ENCODE measurements at regions not wholly inside any gene's neighbourhood (a gene's known extent, or its start where the extent isn't known, plus 50 kb on each side); places are given as distances from the start of the nearest gene placed in this dataset.

- no peak for DNase-seq (ENCODE audit: low spot score)
Measured at GRCh38 chr6:119449331-119450156, 100.0 kb upstream of the MAN1A1 start.

GRCh38 chr6:119447921-119448320 is 98.4 kb upstream of the MAN1A1 start:
- Histone ChIP-seq H3K27ac (ENCODE audit: poor library complexity, severe bottlenecking) (no peak overlapping the region), H3K4me3 (ENCODE audit: severe bottlenecking) (no peak overlapping the region), H3K9me3 (ENCODE audit: severe bottlenecking) (no peaks in the 10 kb centered on the region), H3K27me3 (ENCODE audit: insufficient read depth, poor library complexity, severe bottlenecking) (no peaks in the 10 kb centered on the region), H3K36me3 (ENCODE audit: low read depth) (no peaks in the 10 kb centered on the region), H3K4me1 (ENCODE audit: insufficient read depth, poor library complexity, severe bottlenecking) (peaks cover 10% of the 10 kb centered on the region)
- ATAC-seq (ENCODE audit: low read depth), result no peak
- TF ChIP-seq CTCF (IDR thresholded peaks at IDR 0.05; ENCODE audit: poor library complexity, severe bottlenecking), result no peak
- no peak for DNase-seq (ENCODE audit: low spot score)

More at GRCh38 chr6:119449331-119450156, 100.0 kb upstream of the MAN1A1 start:
- Histone ChIP-seq H3K27ac (ENCODE audit: poor library complexity, severe bottlenecking) (no peak overlapping the region), H3K27me3 (ENCODE audit: insufficient read depth, poor library complexity, severe bottlenecking) (no peaks in the 10 kb centered on the region), H3K4me1 (ENCODE audit: insufficient read depth, poor library complexity, severe bottlenecking) (peaks cover 10% of the 10 kb centered on the region), H3K9me3 (ENCODE audit: severe bottlenecking) (no peaks in the 10 kb centered on the region), H3K4me3 (ENCODE audit: severe bottlenecking) (no peak overlapping the region), H3K36me3 (ENCODE audit: low read depth) (no peaks in the 10 kb centered on the region)
- ATAC-seq (ENCODE audit: low read depth), result no peak
- TF ChIP-seq CTCF (IDR thresholded peaks at IDR 0.05; ENCODE audit: poor library complexity, severe bottlenecking), result no peak

- Histone ChIP-seq H3K9me3 (ENCODE audit: severe bottlenecking) (no peaks in the 10 kb centered on the region), H3K27me3 (ENCODE audit: insufficient read depth, poor library complexity, severe bottlenecking) (no peaks in the 10 kb centered on the region)
- DNase-seq (ENCODE audit: low spot score), result no peak
Measured at GRCh38 chr6:119446609-119447008, 97.0 kb upstream of the MAN1A1 start.

GRCh38 chr6:119446115-119446554 is 96.6 kb upstream of the MAN1A1 start:
- H3K4me1 ChIP-seq (ENCODE audit: insufficient read depth, poor library complexity, severe bottlenecking), result peaks cover 10% of the 10 kb centered on the region
- peak; percentile 55; the same call in 1 of the 3 replicates for ATAC-seq (ENCODE audit: low read depth)
- no peaks in the 10 kb centered on the region for H3K9me3 ChIP-seq (ENCODE audit: severe bottlenecking)
- H3K4me3 ChIP-seq (ENCODE audit: severe bottlenecking), result no peak overlapping the region
- no peak for TF ChIP-seq CTCF (IDR thresholded peaks at IDR 0.05; ENCODE audit: poor library complexity, severe bottlenecking)
- no peak for DNase-seq (ENCODE audit: low spot score)
- no peaks in the 10 kb centered on the region for H3K27me3 ChIP-seq (ENCODE audit: insufficient read depth, poor library complexity, severe bottlenecking)
- peak overlapping the region; percentile 15 for H3K27ac ChIP-seq (ENCODE audit: poor library complexity, severe bottlenecking)
- no peaks in the 10 kb centered on the region for H3K36me3 ChIP-seq (ENCODE audit: low read depth)

More at GRCh38 chr6:119446609-119447008, 97.0 kb upstream of the MAN1A1 start:
- TF ChIP-seq CTCF (IDR thresholded peaks at IDR 0.05; ENCODE audit: poor library complexity, severe bottlenecking), result no peak
- peak overlapping the region; percentile 15 for H3K27ac ChIP-seq (ENCODE audit: poor library complexity, severe bottlenecking)
- peak; percentile 49; the same call in 1 of the 3 replicates for ATAC-seq (ENCODE audit: low read depth)
- H3K36me3 ChIP-seq (ENCODE audit: low read depth), result no peaks in the 10 kb centered on the region
- peaks cover 10% of the 10 kb centered on the region for H3K4me1 ChIP-seq (ENCODE audit: insufficient read depth, poor library complexity, severe bottlenecking)
- H3K4me3 ChIP-seq (ENCODE audit: severe bottlenecking), result no peak overlapping the region

GRCh38 chr6:119445666-119446065 is 96.1 kb upstream of the MAN1A1 start:
- H3K27me3 ChIP-seq (ENCODE audit: insufficient read depth, poor library complexity, severe bottlenecking), result no peaks in the 10 kb centered on the region
- no peak overlapping the region for H3K27ac ChIP-seq (ENCODE audit: poor library complexity, severe bottlenecking)
- ATAC-seq (ENCODE audit: low read depth) (no peak), DNase-seq (ENCODE audit: low spot score) (no peak)
- H3K4me3 ChIP-seq (ENCODE audit: severe bottlenecking), result no peak overlapping the region
- peaks cover 10% of the 10 kb centered on the region for H3K4me1 ChIP-seq (ENCODE audit: insufficient read depth, poor library complexity, severe bottlenecking)
- TF ChIP-seq CTCF (IDR thresholded peaks at IDR 0.05; ENCODE audit: poor library complexity, severe bottlenecking), result no peak
- no peaks in the 10 kb centered on the region for H3K36me3 ChIP-seq (ENCODE audit: low read depth)
- no peaks in the 10 kb centered on the region for H3K9me3 ChIP-seq (ENCODE audit: severe bottlenecking)
